D721Med (cell line): ENCODE measurements at regions not wholly inside any gene's neighbourhood (a gene's known extent, or its start where the extent isn't known, plus 50 kb on each side); places are given as distances from the start of the nearest gene placed in this dataset.

Source experiments
- DNase-seq: peaks from one replicate; pipeline ENCODE4 v3.0.0; 2011; ENCODE audit warnings: low spot score; ENCODE audit not compliant: insufficient read length
- FAIRE-seq: peaks from 2 replicates; lab custom pipeline; 2011; peaks lifted over from hg19 to GRCh38; lab: Jason Lieb, UNC
- TF ChIP-seq, protein P1 (sequence below): IDR thresholded peaks from 2 replicates; pipeline ENCODE4 v1.5.1; 2012; ENCODE audit warnings: mild to moderate bottlenecking, control low read depth; ENCODE audit not compliant: insufficient read depth; ENCODE audit errors: missing control alignments

DNA sequence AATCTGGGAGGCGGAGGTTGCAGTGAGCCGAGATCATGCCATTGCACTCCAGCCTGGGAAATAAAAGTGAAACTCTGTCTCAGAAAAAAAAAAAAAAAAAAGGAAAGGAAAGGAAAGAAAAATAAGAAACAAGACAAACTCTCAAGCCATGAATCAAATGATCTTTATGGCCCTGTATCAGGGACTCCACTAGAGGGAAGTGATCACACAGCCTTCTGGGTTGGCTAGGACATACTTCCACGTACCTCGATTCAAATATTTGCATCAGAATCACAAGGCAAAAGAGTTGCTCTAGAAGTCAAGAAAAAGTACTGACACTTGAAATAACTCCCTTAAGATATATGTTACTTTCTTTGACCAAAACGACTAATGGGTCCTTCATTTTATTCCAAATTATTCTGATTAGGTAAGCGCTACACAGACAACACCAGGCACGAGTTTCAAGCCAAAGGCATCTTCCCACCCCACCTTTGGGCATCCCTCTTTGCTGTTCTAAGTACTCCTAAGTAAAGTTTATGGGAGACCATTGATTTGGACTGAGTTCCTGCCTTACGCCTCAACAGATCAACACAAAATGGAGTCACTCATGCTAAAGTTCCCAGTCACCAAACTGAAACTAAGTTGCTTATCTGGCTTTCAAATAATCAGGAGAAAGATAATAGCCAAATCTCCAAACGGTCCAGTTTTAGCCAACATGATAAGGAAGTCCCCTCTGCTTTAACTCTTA is 77.5 kb upstream of the NT5E start:
- FAIRE-seq (no peak), DNase-seq (no peak)
- TF ChIP-seq, protein P1, sequence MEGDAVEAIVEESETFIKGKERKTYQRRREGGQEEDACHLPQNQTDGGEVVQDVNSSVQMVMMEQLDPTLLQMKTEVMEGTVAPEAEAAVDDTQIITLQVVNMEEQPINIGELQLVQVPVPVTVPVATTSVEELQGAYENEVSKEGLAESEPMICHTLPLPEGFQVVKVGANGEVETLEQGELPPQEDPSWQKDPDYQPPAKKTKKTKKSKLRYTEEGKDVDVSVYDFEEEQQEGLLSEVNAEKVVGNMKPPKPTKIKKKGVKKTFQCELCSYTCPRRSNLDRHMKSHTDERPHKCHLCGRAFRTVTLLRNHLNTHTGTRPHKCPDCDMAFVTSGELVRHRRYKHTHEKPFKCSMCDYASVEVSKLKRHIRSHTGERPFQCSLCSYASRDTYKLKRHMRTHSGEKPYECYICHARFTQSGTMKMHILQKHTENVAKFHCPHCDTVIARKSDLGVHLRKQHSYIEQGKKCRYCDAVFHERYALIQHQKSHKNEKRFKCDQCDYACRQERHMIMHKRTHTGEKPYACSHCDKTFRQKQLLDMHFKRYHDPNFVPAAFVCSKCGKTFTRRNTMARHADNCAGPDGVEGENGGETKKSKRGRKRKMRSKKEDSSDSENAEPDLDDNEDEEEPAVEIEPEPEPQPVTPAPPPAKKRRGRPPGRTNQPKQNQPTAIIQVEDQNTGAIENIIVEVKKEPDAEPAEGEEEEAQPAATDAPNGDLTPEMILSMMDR, result no peak

DNA sequence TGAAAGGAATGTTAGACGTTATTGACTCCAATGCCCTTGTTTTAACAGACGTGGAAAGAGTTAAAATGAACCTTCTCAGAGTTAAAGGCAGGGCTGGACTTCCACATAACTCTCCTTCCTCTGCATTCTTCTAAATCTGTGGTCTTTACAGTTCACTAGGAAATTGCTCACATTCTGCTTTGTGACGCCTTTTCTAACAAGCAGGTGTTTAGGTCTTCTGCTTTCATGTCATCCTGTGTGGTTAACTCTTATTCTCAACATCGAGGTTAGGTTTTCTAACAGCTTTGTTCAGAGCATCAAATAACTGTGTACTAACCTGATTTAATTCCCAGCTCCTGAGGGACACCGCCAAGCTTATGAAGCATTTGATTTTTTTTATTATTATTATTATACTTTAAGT is 81.3 kb upstream of the NT5E start:
- DNase-seq, result no peak
- no peak for FAIRE-seq
- TF ChIP-seq, protein P1, result no peak

DNA sequence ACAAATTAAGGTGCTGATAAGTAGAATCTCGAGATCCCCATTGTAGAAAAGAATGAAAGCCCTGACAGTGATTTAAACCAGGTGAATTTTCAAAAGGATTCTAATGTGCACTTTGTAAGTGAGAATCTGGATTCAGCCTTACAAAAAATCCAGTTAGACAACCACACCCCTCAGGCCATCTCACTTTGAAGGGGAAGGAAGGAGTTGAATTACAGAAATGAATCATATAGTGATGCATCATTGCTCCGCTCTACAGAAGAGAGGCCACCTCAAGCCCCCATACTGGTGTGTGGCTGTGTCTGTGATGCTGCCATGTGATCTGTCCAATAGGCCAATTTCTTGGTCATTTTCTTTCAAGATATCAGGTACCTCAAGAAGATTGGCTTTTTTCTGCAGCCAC is 85.5 kb upstream of the NT5E start:
- FAIRE-seq, result no peak
- TF ChIP-seq, protein P1, result no peak
- DNase-seq, result no peak

DNA sequence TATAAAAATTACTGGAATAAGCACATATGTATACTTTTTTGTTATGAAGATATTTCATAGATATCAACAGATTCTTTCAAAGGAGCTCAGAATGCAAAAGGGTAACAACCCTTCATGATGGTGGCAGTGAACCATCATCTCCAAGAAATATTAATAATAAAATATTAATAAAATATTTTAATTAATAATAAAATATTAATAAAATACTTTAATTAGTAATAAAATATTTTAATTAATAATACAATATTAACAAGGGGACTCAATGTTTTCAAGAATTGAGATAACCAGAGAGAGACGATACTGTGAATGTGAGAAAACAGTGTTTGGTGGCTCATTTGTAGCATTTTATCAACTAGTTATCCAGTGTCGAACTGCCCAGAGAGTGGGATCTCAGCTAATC is 86.0 kb upstream of the NT5E start:
- no peak for FAIRE-seq
- TF ChIP-seq, protein P1, result no peak
- DNase-seq, result no peak

DNA sequence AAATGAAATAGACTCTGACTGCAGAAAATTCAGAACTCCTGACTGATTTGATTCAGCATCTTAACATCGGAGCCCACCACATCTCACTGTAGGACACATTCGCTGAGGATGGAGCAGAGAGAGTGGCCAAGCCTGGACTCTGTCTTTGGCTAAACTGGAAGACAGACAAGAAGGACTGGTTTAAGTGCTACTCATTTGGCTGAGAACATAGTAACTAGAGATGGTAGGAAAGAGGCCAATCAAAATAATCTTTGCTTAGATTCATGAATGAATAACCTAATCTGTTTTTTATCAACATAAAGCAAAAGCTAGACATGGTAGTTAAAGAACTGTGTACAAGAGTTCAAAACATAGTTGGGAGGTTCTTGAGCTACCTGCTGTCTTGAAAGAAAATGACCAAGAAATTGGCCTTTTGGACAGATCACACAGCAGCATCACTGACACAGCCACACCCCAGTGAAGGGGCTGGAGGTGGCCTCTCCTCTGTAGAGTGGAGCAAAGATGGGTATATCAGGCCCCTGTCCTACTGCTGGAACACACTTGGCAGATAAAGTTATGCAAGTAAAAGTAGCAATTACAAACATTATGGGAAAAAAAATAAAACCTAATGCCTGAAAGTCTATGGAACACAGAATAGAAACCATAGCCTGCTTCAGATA is 87.1 kb upstream of the NT5E start:
- no peak for DNase-seq
- TF ChIP-seq, protein P1, result no peak
- no peak for FAIRE-seq

DNA sequence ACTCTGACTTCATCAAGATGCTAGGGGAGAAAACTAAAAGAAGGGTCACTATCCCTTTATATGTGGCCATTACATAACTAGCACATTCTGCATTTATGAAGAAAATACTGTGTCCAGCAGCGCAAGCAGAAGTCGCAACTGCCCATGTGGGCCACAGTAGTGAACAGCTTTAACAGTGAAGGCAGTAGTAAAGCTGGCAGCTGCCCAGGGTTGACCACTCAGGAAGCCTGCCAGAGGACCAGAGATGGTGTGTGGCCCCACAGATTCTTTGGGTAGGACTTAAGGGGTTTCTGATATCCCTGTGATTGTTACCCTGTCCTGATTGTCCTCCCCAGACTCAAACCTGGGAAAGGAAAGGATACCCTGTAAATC is 88.3 kb upstream of the NT5E start:
- no peak for FAIRE-seq
- no peak for DNase-seq
- TF ChIP-seq, protein P1, result no peak
